WI38 (cell line): ENCODE measurements at regions not wholly inside any gene's neighbourhood (a gene's known extent, or its start where the extent isn't known, plus 50 kb on each side); places are given as distances from the start of the nearest gene placed in this dataset.

ENCODE experiments used
- H3K4me3 ChIP-seq: 2 replicates; pipeline ENCODE4 v1.5.1; 2011; ENCODE audit warnings: low read depth, mild to moderate bottlenecking, control low read depth, low read length
- TF ChIP-seq, protein P1 (sequence below): IDR thresholded peaks from 2 replicates; pipeline ENCODE4 v1.5.1; 2012; ENCODE audit warnings: low read depth, mild to moderate bottlenecking, control low read depth, low read length

DNA sequence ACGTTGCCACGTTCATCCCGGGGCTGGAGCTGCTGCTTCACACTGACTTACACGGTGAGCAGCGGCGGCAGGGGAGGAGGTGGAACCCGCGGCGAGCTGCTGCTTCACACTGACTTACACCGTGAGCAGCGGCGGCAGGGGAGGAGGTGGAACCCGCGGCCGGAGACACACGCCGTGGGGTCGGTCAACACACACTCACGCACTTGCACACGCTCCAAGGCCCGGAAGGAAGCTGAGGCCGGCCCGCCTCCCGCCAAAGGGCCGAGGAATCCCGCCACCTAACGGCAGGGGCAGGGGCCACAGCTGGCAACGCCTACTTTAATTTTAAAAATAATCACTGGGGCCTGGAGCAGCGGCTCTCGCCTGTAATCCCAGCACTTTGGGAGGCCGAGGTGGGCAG is 94.4 kb upstream of the FOXC1 start:
- TF ChIP-seq, protein P1, sequence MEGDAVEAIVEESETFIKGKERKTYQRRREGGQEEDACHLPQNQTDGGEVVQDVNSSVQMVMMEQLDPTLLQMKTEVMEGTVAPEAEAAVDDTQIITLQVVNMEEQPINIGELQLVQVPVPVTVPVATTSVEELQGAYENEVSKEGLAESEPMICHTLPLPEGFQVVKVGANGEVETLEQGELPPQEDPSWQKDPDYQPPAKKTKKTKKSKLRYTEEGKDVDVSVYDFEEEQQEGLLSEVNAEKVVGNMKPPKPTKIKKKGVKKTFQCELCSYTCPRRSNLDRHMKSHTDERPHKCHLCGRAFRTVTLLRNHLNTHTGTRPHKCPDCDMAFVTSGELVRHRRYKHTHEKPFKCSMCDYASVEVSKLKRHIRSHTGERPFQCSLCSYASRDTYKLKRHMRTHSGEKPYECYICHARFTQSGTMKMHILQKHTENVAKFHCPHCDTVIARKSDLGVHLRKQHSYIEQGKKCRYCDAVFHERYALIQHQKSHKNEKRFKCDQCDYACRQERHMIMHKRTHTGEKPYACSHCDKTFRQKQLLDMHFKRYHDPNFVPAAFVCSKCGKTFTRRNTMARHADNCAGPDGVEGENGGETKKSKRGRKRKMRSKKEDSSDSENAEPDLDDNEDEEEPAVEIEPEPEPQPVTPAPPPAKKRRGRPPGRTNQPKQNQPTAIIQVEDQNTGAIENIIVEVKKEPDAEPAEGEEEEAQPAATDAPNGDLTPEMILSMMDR, result no peak
- H3K4me3 ChIP-seq, result no peak overlapping the region

DNA sequence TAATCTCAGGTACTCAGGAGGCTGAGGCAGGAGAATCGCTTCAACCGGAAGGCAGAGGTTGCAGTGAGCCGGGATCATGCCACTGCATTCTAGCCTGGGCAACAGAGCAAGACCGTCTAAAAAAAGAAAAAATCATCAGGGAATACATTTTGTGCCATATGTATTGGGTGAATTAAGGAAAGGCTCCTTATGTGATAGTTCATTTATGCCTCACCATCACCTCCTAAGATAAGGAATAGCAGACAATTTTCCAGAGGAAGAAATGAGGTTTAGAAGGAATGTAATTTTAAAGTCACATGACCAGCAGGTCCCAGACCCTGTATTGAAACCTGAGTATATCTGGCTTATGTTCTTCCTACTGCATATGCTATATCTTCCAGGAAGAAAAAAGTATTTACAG is 93.9 kb upstream of the FOXC1 start:
- H3K4me3 ChIP-seq, result no peak overlapping the region
- TF ChIP-seq, protein P1, result no peak

DNA sequence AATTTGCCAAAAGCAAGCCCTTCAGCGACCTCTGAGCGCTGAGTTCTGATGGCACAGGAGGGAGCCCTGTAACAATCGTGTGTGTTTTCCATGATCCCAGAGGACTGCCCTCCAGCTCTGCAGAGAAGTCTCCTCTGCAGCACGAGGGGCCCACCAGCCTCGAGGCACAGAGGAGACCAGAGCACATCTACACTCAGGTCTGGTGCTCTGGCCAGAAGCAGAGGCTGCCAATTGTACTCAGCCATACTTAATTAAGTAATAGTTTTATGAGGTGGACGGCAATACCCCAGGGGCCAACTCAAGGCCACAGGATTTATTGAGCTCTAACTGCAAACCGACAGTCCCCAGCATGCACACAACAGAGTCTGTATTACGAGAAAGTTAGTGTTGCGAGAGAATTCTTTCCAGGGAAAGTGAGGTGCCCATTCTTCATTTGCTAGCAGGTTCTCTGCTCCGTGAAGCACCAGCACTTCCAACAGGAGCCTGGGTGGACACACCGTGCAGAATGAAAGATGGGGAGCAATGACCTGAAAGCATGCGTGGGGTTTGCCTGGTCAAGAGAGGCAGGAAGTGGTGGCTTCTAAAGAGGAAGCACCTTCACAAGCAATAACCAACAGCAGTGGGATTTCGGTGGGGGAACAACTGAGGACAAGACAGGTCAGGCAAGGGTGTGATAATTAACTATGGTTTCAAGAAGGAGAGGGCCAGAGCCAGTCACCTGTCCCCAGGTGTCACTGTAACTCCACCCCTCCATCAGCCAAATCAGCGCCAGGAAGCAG is 92.8 kb upstream of the FOXC1 start:
- TF ChIP-seq, protein P1, result no peak
- no peak overlapping the region for H3K4me3 ChIP-seq

DNA sequence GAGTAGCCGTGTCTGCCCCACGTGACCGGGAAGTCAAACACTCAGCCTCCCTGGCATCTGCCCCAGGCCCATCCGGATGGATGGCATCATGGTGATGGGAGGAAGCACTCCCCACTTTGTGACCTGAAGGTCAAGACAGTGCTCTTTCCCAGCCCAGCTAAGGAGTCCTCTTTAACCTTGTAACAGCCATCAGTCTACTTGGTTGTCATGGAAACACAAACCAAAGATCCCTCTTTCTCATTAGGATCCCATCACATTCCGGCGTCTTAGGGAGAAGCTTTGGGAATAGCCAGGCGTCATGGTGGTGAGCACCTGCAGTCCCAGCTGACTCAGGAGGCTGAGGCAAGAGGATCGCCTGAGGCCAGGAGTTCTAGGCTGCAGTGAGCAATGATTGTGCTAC is 90.9 kb upstream of the FOXC1 start:
- no peak overlapping the region for H3K4me3 ChIP-seq
- TF ChIP-seq, protein P1, result no peak

DNA sequence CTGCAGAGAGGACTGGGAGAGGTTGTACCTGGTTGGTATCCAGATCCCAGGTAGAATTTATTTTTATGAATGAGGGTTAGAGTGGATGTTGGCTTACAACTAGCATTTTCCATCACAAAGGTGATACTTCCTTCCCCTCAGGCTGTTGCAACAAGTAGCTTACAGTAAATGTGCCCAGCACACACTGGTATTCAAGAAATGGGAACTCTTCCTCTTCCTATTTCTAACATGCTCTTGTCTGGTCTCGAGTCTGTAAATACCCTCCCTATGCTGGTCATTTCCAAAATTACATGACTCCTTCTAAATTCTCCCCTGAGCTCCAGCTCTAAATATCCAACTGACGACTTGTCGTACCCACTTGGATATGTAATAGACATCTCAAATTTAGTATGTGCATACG is 90.1 kb upstream of the FOXC1 start:
- TF ChIP-seq, protein P1, result no peak
- H3K4me3 ChIP-seq, result no peak overlapping the region

DNA sequence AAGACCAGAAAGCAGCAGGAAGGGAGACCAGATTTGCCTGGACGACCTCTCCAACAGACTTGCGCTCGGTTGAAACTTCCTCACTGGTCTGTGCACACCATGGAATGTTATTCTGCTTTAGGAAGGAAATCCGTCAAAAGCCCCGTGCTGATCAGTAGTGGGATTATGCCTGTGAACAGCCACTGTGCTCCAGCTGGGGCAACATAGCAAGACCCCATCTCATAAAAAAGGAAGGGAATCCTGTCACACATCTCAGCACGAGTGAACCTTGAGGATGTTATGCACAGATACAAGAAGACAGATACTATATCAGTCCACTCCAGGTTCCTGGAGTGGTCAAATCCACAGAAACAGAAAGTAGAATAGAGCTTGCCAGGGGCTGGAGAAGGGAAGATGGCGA is 86.9 kb upstream of the FOXC1 start:
- TF ChIP-seq, protein P1, result no peak
- H3K4me3 ChIP-seq, result no peak overlapping the region

DNA sequence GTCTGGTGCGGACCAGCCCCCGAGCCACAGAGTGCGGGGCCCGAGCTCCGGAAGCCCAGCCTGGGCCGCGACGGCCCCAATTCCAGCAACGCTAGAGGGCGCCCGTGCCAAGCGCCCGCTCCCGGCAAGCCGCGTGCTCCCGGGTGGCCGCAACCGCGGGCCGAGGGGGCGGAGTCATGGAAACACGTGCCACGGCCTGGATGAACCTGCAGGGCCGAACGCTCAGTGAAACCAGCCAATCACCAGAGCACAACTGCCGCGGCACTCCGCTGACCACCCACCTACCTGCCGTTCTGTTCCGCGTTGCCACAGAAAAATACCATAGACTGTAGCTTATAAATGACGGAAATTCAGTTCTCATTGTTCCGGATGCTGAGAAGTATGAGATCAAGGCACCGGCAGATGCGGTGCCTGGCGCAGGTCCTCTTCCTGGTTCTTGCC is 85.7 kb upstream of the FOXC1 start:
- TF ChIP-seq, protein P1, result no peak
- H3K4me3 ChIP-seq, result no peak overlapping the region
